Kasumi-1 (cell line): ENCODE measurements at regions not wholly inside any gene's neighbourhood (a gene's known extent, or its start where the extent isn't known, plus 50 kb on each side); places are given as distances from the start of the nearest gene placed in this dataset.
A peak's percentile ranks its signal among the peaks of the same experiment; 100 is the strongest.

Experiments used
- DNase-seq, 2 experiments: peaks; one replicate each; lab custom pipeline; 2025; lab: John Stamatoyannopoulos, UW

DNA sequence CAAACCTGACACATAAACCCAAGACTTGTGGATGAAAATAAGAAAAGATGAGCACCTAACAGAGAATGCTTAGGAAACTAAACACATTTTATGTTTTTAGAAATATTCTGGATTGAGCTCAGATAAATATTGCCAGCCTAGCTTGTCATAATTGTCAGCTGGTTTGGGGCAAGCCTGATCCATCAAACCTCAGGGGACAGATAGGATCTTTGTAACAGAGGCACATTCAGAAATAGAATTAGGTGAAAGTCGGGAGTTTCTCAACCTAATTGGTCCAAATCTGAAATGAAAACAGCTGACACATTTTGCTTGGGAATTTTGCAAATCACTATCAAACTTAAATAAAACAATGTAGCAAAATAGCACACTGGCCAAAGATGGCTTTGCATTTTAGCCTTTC, 503.7 kb downstream of the ANXA1 start:
- no peak for DNase-seq

GRCh38 chr9:73655831-73656230, 504.2 kb downstream of the ANXA1 start:
- DNase-seq, result no peak

DNA sequence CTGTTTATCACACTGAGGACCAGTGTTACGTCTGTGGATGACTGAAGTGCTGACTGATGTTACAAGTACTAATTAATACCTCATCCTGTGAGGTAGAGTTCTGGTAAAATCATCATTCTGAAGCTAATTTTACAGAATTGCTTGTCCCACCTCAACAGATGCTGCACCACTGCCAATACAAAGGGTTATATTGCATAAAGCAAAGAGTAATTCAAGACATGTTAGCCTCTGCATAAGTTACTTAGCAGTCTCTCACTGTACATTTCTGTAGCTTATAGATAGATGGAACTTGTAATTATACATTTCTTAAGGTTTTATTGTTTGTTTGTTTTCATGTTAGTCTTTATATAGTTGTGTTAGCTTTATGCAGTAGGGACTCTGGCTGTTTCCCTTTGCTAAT, 513.6 kb downstream of the ANXA1 start:
- DNase-seq, result no peak

- no peak for DNase-seq
These were observed 516.1 kb downstream of the ANXA1 start for GRCh38 chr9:73667749-73668148.

DNA sequence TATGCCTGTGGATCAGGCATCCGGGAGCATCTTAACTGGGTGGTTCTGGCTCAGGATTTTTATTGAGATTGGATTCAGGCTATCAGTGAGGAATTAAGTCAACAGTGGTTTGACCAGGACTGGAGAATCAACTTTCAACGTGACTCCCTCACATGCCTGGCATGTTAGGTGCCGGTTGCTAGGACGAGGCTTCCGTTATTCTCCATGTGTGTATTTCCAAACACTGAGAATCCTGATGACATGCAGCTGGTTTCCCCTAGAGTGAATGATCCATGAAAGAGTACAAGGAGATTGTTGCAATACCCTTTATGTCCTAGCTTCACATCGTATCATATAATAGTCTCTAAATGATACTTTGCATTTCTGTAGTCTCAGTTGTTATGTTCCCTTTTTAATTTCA, 529.2 kb downstream of the ANXA1 start:
- no peak for DNase-seq

GRCh38 chr9:73682789-73683188, 531.1 kb downstream of the ANXA1 start:
- no peak for DNase-seq

DNA sequence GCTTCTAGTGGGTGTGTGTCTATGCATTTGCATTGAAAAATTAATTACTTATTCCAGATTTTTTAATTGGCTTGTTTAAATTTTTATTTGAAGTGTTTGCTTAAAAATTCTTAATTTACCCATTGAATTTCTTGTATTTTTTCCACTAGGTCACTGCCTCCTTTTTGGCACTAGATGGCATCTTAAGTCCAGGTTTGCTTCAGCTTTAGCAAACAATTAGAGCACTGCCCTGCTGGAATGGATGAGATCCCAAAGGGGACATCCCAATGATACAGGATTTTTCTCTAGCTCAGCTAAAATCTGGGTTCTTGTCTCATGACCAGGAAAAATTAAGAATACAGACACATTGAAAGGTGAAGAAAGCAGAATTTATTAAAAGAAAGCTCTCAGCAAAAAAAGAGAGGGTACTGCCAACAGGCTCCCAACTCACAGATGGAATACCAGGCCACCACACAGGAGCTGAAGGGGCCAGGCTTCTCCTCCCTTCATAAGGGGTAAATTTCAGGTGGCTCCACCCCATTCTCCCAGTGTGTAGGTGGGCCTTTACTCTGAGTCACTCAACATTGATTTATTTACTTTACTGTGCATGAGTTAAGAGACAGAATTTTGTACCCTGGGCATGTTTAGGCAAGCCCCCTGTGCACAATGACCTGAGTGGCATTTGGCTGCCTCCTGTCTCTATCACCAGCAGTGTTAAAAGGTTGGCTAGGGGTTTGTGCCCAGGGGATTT, 532.4 kb downstream of the ANXA1 start:
- peak; percentile 64 to 74 for DNase-seq

DNA sequence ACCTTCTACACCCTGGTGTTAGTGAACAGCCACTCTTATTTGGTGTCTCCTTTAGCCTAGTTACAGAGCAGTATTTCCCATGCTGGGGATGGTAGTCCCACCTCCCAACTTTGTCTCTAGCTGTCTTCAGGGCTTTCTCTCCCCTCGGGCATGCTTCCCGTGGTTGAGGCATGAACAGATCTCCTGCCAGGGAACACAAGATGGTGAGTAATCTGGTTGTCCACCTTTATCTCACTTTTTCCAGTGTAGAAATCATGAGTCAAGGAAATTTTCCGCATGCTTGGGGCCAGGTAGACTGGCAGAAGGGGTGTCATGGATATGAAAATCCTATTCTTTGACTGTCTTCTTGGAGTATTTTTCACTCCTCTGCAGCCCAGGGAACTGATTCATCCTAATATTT, 532.9 kb downstream of the ANXA1 start:
- no peak for DNase-seq

DNA sequence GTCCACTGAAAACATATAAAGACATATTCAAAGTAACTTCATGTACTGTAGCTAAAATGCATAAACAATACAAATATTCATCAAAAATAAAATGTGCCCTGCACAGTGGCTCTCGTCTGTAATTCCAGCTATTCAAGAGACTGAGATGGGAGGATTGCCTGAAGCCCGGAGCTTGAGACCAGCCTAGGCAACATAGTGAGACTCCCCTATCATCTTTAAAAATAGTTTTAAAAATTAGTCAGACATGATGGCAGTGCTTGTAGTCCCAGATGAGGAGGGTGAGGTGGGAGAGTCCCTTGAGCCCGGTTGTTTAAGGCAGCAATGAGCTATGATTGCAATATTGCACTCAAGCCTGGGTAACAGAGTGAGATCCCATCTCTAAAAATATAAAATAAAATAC, 534.1 kb downstream of the ANXA1 start:
- no peak for DNase-seq

- no peak for DNase-seq
These were observed 537.6 kb downstream of the ANXA1 start for GRCh38 chr9:73689051-73689870.

GRCh38 chr9:73701415-73702057, 549.9 kb downstream of the ANXA1 start:
- DNase-seq, result no peak

DNA sequence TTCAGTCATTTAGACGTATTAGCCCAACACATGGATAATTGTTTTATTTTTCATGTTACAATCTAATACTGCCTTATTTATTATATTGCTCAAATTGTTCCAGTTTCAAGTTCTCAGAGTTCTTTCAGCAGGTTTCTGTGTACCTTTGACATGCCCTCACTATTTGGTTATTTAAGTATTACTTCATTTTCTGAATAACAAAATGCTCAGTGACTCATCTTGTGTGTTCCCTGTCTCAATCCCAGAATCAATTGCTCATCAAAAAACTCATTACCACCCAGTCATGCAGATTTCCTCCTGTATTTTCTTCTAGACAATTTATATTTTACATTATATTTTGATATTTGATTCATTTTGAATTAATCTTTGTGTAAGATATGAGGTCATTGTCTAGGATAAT, 562.6 kb downstream of the ANXA1 start:
- no peak for DNase-seq

- DNase-seq, result no peak
These were observed 563.9 kb downstream of the ANXA1 start for GRCh38 chr9:73715591-73715990.

GRCh38 chr9:73719660-73720059, 568.0 kb downstream of the ANXA1 start:
- no peak for DNase-seq

- DNase-seq, result no peak
These were observed 568.9 kb downstream of the ANXA1 start for GRCh38 chr9:73720601-73721000.

GRCh38 chr9:73736270-73736669, 584.6 kb downstream of the ANXA1 start:
- DNase-seq, result no peak

DNA sequence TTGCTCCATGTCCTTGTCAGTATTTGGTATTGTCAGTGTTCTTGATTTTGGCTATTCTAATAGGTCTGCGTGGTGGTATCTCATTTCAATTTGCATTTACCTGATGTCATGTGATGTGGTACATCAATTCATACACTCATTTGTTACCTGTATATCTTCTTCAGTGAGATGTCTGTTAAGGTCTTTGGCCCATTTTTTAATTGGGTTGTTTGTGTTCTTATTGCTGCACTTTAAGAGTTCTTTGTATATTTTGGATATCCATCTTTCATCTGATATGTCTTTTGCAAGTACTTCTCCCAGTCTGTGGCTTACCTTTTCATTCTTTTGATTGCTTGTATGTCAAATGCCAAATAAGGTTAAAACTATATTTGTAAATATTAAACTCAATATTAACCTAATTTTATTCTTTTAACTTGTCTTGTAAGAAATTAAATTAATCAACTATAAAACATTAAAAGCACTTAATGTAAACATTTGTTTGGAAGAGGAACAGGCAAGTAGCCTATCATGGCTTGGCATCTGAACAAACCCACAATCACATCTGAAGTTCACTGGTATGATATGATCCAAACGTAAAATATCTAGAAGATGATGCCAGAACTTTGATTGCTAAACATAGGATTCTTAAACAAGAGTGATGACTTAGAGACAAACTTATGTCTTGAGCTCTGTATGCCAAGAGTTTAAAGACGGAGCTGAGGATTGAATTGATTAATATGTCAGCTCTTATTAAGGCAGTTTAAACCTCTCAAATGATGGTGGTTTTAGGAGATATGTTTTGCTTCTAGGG, 587.3 kb downstream of the ANXA1 start:
- no peak for DNase-seq

DNA sequence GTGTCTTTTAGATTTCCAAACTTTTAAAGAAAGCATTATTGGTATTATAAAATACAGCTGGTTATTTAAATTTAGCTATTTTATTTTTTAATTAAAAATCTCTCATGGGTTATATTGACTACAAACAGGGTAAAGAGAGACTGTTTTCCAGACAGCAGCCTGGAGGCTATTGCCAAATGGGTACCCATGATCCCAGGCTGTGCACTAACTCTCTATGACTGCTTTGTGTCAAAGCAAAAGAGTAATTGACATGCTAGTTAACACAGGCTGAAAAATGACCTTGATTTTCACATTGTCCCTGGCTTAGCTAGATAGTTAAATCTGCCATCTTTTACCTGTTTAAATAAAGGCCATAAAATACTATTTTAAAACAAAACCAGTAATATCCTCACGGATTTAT, 589.7 kb downstream of the ANXA1 start:
- no peak for DNase-seq

GRCh38 chr9:73742412-73742811, 590.7 kb downstream of the ANXA1 start:
- no peak for DNase-seq

- no peak for DNase-seq
These were observed 592.2 kb downstream of the ANXA1 start for GRCh38 chr9:73743826-73744225.

GRCh38 chr9:73745598-73745997, 593.9 kb downstream of the ANXA1 start:
- DNase-seq, result no peak

DNA sequence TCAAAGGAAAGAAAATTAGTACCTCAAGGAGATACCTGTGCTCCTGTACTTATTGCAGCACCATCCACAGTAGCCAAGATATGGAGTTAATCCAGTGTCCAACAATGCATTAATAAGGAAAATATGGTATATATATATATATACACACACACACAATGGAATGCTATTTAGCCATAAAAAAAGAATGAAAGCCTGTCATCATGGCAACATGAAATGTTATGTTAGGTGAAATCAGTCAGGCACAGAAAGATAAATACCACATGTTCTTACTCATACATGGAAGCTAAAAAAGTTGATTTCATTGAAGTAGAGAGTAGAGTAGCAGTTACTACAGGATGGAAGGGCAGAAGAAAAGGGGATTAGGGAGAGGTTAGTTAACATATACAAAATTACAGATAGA, 601.5 kb downstream of the ANXA1 start:
- no peak for DNase-seq
